ENCODE measurements at regions not wholly inside any gene's neighbourhood (a gene's known extent, or its start where the extent isn't known, plus 50 kb on each side); places are given as distances from the start of the nearest gene placed in this dataset.

DNA sequence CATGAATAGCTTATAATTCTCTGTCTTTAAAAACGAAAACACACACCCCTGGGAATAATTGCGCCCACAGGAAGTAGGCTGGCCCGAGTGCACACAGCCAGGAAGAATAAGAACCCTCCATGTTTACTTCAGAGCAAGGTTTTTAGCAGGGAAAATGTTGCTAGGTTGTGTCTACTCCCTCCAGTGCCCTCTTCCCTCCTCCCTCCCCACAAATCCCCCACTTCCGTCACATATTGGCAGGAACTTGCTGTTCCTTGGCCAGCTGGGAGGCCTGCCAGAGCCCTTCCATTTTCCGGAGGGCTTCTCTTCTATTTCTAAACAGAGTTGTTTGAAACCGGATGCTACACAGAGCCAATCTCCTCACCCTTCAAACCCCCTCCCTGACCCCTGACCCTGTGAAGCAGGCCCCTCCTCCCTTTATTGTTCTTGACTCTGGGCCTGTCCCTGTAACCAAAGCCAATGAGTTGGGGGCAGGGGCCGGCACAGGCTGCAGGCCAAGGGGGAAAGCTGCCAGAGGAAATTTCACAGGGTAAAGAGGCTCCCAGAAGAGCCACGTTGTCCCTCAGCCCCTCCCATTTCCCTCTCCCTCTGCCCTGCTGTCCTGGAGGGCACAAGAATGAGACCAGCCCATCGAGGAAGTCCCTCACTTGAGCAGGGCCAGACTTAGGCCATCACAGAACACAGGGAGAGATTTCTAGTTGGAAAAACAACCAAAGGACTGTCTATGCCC is 49.8 kb upstream of the LGALSL start:
- DNase-seq = peak; percentile 85
